COR-L47 (cell line): ENCODE measurements at regions not wholly inside any gene's neighbourhood (a gene's known extent, or its start where the extent isn't known, plus 50 kb on each side); places are given as distances from the start of the nearest gene placed in this dataset.
"Not testable (repeated sequence)": the region's sequence is repeated elsewhere in the genome, so short reads cannot be mapped to it uniquely, and the experiment has no call there.

ENCODE experiments used
- DNase-seq: peaks from one replicate; lab custom pipeline; 2025; lab: John Stamatoyannopoulos, UW

DNA sequence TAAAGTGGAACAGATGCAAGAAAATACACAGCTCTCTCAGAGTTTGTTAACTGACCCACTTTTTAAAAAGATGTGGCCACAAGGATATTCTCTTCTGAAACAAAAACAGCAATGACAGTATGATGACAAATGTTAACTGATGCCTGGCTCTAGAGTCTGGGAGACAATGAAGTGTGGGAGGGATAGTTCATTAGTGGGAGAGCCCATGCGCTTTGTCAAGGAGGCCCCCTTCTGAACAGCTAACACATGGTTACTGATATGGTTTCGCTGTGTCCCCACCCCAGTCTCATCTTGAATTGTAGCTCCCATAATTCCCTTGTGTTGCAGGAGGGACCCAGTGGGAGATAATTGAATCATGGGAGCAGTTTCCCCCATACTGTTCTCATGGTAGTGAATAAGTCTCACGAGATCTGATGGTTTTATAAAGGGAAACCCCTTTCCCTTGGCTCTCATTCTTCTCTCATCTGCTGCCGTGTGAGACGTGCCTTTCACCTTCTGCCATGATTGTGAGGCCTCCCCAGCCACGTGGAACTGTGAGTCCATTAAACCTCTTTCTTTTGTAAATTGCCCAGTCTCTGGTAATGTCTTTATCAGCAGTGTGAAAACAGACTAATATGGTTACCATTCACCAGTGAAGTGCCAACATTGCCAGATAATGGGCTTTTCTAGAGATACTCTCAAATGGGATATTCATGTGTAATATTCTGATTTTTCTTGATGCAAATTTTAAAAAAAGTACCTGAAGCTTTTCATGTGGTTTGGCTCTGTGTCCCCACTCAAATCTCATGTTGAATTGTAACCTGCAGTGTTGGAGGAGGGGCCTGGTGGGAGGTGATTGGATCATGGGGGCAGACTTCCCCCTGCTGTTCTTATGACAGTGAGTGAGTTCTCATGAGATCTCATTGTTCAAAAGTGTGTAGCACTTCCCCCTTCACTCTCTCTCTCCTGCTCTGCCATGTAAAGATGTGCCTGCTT is 435.8 kb downstream of the SHISA9 start:
- not testable (repeated sequence) for DNase-seq

- no peak for DNase-seq
Measured at GRCh38 chr16:13338044-13338443, 436.6 kb downstream of the SHISA9 start.

DNA sequence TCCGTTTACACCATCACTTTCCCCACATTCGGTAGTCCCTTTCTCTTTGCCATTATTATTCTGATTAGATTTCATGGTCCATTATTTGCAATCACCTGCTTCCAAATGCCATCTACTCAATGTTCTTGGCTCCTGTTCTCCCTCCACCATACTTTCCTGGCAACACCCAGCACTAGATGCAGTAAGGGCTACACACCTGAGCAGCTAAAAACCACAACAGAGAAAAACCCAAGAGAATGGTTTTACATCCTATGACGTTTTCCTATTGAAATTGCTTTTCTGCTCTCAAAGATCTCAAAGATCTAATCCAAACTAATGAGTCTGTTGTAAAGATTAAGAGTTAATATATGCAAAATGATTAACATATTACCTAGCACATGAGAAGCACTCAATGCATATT is 441.3 kb downstream of the SHISA9 start:
- DNase-seq = no peak

DNA sequence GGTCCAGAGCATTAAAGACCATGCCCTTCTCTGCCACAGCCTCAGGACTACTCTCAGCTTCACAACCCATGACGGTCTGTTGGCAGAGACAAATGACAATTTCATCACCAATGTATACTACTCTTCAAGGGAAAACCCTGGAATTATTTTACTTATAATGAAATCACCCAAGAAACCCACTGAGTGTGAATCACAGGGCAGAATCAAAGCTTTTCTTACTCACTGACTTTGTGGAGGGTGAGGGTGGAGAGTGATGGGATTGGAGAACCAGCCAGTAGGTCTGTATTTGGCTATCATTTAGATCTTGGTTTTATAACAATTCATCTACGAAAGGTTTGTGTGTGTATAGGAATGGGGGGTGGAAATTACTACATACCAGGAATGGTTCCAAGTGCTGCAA is 442.6 kb downstream of the SHISA9 start:
- DNase-seq = no peak

- no peak for DNase-seq
Measured at GRCh38 chr16:13348416-13348815, 447.0 kb downstream of the SHISA9 start.

DNA sequence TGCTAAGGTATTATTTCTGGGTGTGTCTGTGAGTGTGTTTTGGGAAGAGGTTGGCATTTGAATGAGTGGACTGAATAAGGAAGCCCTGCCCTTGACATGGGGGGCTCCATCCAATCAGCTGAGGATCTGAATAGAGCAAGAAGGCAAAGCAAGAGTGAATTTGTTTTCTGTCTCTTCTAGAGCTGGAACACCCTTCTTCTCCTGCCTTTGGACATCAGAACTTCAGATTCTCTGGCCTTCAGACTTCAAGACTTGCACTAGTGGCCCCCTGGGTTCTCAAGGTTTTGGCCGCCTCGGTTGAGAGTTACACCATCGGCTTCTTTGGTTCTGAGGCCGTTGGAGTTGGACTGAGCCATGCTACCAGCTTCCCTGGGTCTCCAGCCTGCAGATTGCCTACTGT is 448.6 kb downstream of the SHISA9 start:
- DNase-seq = no peak

GRCh38 chr16:13351181-13351580 is 449.8 kb downstream of the SHISA9 start:
- DNase-seq = no peak

DNA sequence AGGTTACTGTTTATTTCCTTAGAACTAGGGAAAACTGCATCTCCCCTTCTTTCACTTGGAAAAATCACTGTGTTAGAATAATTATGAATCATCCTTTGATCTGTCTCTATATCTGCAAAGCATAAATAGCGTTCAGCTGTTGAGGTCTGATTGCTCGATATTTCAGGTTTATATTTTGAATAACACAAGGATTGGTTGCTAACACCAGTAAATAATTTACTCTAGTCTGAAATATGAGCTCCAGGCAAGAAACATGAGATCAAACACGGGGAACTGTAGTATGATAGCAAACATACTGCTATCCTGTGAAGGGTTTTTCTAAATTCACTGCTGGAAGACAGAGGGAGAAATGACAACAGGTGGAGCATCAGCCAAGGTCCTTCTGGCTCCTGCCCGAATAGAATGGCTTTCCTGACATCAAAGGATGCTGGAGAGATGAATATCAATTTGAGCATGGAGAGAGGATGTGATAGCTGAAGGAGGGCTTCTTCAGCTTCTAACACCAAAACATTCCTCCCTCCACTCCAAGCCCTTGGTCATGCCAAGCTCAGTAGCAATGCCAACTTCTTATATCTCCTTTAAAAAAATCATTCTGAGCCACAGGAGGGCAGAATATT is 450.3 kb downstream of the SHISA9 start:
- DNase-seq = no peak

DNA sequence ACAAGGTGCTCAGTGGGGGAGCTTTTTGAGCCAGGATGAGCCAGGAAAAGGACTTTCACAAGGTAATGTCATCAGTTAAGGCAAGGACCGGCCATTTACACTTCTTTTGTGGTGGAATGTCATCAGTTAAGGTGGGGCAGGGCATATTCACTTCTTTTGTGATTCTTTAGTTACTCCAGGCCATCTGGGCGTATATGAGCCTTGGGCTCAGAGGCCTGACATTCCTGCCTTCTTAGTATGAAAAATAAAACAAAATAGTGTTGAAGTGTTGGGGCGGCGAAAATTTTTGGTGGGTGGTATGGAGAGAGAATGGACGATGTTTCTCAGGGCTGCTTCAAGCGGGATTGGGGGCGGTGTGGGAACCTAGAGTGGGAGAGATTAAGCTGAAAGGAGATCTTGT is 451.4 kb downstream of the SHISA9 start:
- DNase-seq = not testable (repeated sequence)

DNA sequence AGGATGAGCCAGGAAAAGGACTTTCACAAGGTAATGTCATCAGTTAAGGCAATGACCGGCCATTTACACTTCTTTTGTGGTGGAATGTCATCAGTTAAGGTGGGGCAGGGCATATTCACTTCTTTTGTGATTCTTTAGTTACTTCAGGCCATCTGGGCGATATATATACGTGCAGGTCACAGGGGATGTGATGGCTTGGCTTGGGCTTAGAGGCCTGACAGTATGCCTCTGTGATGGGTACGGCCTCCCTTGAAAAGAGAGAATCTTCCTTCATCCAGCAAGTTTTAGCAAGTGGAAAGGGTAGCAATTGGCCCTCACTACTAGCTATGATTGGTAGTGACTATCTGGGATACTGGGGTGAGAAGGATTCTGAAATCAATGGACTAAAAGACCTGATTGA is 456.4 kb downstream of the SHISA9 start:
- not testable (repeated sequence) for DNase-seq

DNA sequence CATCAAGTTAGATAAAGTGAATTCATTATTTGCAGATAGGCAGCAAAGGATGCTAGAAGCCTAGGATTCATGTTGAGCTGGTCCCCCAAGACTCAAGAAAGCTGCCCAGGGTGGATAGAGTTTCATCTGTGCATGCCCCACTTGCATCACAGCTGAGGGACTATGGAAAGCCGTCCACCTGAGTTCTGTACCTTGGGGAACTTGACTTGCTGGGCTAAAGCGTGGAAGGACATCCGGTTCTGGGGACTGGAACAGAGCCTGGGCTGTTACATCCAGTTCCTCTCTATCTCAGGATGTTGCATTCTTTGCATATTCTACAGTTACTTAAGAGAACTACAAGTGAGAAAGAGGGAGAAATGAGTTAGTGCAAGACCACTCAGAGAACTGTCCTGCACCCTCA is 458.4 kb downstream of the SHISA9 start:
- no peak for DNase-seq

- DNase-seq = no peak
Measured at GRCh38 chr16:13372421-13372820, 471.0 kb downstream of the SHISA9 start.

GRCh38 chr16:13376174-13376573 is 474.8 kb downstream of the SHISA9 start:
- DNase-seq = no peak

DNA sequence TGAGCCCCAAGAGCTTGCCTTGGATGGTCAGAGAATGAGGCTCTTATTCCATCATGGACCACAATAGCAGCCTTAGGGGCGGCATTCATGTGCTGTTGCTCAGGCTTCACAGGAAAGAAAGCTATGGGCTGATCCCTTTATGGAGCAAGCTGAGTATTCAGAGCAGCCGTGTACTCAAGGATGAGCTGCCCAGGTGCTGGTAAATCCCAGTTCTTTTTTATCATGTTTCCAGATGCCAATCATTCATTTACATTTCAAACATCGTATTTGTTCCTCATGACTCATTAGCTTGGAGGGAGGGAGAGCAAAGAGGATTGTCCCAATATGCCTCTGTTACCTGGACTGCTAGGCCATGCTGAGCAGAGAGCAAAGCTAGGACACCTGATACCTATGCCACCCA is 475.7 kb downstream of the SHISA9 start:
- no peak for DNase-seq

- DNase-seq = no peak
Measured at GRCh38 chr16:13378151-13378550, 476.8 kb downstream of the SHISA9 start.

DNA sequence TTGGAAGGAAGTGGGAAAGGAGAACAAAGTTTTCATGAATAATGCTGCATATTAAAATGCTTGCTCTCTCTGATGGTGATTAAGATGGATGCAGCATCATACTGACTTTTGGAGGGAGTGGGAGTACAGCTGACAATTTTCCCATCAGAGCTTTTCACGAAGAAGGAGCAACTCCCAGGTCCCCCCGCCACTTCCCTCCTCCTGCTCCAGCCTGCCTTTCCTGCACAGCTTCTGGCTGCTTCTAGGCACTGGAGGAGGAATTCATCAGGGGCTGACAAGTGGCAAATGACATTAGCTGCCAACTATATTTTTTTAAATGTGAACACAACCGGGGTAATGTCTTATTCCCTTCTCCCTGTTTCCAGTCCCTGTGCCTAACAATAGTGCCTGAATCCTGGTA is 477.9 kb downstream of the SHISA9 start:
- no peak for DNase-seq

- not testable (repeated sequence) for DNase-seq
Measured at GRCh38 chr16:13385156-13386040, 484.0 kb downstream of the SHISA9 start.

DNA sequence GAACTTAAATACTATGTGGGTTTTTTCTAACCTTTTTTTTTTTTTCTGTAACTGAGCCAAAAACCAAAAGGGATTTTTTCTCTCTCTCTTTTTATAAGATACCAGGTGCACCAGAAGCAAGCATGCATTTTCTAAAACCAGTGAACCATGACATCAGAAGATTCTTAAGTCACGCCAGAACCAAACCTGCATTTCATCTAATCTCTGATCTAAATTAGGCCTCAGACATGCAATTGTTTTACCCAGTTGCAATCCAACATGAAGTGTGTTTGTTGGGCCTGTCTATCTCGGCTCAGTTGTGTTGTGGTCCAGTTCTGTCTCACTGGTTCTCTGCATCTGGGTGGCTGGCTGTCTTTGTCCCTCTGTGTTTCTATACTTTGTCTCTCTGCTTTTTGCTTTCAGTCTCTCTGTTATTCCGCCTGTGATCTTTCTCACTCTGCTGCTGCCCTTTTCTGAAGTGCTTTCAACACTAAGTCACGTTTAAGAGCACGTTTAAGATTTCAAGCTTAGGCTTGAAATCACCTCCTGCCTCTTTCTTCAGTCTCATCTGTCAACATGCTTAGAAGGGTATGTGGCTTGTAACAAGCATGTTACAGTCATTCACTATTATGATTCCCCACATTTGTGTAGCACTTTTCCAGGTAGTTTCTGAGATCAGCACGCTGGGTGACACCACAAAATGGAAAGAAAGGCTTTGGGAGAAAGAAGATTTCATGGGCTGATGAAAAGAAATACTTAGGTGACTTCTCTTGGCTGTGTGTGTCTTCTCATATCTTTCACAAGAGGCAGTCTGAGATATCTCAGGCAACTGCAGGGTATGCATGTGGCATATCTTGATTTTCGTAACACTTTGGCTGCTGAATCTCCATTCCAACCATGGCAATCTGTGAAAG is 488.9 kb downstream of the SHISA9 start:
- DNase-seq = no peak

GRCh38 chr16:13390986-13391305 is 489.5 kb downstream of the SHISA9 start:
- DNase-seq = no peak

DNA sequence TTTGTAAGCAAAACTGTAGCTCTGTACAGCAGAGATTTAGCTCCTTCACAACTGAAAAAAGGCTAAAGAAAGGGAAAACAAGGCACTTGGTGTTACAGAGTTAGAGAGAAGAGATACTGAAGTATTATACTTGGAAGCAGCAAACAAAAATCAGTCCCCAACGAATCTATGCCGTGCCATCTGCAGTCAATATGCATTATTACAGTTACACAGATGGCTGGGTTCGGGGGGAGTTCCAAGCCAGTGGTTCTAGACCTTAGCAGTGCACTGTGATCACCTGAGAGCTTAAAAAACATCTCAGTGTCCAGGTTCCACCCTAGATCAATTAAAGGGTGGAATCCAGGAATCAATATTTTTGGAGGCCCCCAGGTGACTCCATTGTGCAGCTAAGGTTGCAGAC is 489.9 kb downstream of the SHISA9 start:
- no peak for DNase-seq

- no peak for DNase-seq
Measured at GRCh38 chr16:13392341-13392740, 490.9 kb downstream of the SHISA9 start.

- DNase-seq = no peak
Measured at GRCh38 chr16:13393816-13394215, 492.4 kb downstream of the SHISA9 start.
